ENCODE measurements at regions not wholly inside any gene's neighbourhood (a gene's known extent, or its start where the extent isn't known, plus 50 kb on each side); places are given as distances from the start of the nearest gene placed in this dataset.
"Not testable (repeated sequence)": the region's sequence is repeated elsewhere in the genome, so short reads cannot be mapped to it uniquely, and the experiment has no call there.

DNA sequence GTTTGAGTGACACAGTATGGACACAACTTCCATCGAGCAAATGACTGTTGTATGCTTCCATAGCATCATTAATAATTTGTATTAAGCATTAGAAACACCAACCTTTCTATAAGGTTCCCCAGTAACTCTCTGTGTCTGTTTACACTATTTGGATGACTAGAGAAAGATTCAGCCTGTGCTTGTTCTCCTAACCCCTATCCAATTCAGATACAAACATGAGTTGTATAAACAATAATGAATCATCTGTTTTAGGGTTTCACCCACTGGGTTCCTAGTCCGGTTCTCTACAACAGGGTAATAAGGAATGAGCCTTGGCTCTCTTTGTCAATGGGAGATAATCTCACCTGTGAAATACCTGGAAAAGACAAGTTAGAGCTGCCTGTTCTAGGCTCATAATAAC is 894.1 kb upstream of the PIK3C3 start:
- no peak for DNase-seq (ENCODE audit: low read depth)
- TF ChIP-seq, protein P1, sequence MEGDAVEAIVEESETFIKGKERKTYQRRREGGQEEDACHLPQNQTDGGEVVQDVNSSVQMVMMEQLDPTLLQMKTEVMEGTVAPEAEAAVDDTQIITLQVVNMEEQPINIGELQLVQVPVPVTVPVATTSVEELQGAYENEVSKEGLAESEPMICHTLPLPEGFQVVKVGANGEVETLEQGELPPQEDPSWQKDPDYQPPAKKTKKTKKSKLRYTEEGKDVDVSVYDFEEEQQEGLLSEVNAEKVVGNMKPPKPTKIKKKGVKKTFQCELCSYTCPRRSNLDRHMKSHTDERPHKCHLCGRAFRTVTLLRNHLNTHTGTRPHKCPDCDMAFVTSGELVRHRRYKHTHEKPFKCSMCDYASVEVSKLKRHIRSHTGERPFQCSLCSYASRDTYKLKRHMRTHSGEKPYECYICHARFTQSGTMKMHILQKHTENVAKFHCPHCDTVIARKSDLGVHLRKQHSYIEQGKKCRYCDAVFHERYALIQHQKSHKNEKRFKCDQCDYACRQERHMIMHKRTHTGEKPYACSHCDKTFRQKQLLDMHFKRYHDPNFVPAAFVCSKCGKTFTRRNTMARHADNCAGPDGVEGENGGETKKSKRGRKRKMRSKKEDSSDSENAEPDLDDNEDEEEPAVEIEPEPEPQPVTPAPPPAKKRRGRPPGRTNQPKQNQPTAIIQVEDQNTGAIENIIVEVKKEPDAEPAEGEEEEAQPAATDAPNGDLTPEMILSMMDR (conservative IDR thresholded peaks at IDR 0.05; ENCODE audit: control insufficient read depth, insufficient read depth, low read depth, low read length): no peak
- no peak overlapping the region for H3K4me3 ChIP-seq (ENCODE audit: control insufficient read depth, low read depth, low read length)

DNA sequence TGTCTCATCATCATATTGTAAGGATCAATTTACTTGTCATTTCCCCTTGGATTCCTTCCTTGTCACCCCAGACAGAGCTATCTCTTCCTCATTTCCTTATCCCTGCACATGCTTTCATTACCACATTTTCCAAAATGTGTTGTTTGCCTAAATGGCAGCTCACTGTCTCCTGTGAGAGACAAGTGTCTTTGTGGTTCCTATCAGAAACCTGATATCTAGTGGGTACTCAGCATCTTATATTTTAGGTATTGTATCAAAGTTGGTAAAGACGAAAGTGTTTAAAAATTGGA is 896.0 kb upstream of the PIK3C3 start:
- TF ChIP-seq, protein P1 (conservative IDR thresholded peaks at IDR 0.05; ENCODE audit: control insufficient read depth, insufficient read depth, low read depth, low read length): no peak
- H3K4me3 ChIP-seq (ENCODE audit: control insufficient read depth, low read depth, low read length): no peak overlapping the region
- DNase-seq (ENCODE audit: low read depth): no peak

DNA sequence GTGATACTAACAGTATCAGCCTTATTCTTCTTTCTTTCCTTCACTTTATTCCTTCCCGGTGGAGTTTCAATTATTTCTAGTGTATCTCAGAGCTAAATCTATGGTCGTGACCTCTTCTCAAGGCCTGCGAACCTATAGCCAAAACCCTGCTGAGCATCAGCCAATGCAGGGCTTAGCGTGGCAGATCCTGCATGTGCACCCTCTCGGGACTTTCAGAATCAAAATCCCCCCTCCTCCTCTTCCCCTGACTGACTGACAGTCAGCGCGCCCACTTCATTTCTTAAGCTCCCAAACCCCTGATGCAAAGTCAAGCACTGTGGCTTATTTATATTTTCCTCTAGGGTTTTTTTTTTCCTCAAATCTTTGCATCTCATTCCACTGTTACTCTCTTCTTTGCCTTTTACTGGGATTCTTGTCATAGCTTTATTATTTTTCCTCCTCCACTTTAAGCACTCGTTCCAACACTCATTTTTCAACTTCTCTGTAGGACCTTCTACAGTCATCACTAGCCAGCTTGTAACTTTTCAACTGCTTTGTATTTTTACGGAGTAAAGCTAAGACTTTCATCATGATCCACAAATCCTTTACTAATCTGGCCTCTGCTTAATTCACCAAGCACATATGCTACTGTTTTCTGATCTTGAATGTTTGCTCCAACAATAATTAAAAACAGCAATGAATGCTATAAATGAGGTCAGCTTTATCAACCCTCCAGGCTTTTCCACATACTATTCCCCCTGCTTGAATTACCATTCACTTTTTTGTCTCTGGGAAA is 896.5 kb upstream of the PIK3C3 start:
- TF ChIP-seq, protein P1 (conservative IDR thresholded peaks at IDR 0.05; ENCODE audit: control insufficient read depth, insufficient read depth, low read depth, low read length): no peak
- DNase-seq (ENCODE audit: low read depth): no peak
- H3K4me3 ChIP-seq (ENCODE audit: control insufficient read depth, low read depth, low read length): no peak overlapping the region

DNA sequence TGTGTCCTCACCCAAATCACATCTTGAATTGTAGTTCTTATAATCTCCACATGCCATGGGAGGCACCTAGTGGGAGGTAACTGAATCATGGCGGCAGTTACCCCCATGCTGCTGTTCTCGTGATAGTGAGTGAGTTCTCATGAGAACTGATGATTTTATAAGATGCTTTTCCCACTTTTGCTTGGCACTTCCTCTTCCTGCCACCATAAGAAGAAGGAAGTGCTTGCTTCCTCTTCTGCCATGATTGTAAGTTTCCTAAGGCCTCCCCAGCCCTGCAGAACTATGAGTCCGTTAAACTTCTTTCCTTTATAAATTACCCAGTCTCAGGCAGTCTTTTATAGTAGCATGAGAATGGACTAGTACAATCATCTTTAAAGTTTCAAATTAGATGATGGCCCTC is 902.4 kb upstream of the PIK3C3 start:
- no peak for DNase-seq (ENCODE audit: low read depth)
- H3K4me3 ChIP-seq (ENCODE audit: control insufficient read depth, low read depth, low read length): no peak overlapping the region
- TF ChIP-seq, protein P1 (conservative IDR thresholded peaks at IDR 0.05; ENCODE audit: control insufficient read depth, insufficient read depth, low read depth, low read length): no peak

DNA sequence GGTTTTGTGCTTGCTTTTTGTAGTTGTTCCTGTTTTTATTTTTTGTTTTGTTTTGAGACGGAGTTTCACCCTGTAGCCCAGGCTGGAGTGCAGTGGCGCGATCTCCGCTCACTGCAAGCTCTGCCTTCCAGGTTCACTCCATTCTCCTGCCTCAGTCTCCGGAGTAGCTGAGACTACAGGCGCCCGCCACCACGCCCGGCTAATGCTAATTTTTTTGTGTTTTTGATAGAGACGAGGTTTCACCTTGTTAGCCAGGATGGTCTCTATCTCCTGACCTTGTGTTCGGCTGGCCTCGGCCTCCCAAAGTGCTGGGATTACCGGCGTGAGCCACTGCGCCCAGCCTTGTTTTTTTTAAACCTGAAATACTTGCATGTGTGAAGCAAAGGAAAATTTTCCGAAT is 908.8 kb upstream of the PIK3C3 start:
- DNase-seq (ENCODE audit: low read depth); H3K4me3 ChIP-seq (ENCODE audit: control insufficient read depth, low read depth, low read length): not testable (repeated sequence)

DNA sequence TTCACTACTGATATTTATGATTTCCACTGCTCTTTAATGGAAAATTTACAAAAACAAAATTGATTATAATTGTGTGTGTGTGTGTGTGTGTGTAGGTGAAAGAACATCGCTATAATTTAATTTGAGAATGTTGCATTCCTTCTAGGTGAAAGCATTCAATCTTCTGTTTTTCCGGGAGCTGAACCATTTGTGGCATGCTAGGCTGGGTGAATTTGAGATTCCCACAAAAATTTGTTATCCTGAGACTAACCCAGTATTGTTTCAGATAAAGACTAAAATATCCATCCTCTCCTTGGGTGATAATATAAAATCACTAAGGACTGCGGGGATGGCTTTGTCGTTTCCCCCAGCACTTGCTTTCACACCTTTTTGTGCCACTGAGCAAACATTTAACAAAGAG is 911.2 kb upstream of the PIK3C3 start:
- TF ChIP-seq, protein P1 (conservative IDR thresholded peaks at IDR 0.05; ENCODE audit: control insufficient read depth, insufficient read depth, low read depth, low read length): no peak
- H3K4me3 ChIP-seq (ENCODE audit: control insufficient read depth, low read depth, low read length): no peak overlapping the region
- DNase-seq (ENCODE audit: low read depth): no peak

DNA sequence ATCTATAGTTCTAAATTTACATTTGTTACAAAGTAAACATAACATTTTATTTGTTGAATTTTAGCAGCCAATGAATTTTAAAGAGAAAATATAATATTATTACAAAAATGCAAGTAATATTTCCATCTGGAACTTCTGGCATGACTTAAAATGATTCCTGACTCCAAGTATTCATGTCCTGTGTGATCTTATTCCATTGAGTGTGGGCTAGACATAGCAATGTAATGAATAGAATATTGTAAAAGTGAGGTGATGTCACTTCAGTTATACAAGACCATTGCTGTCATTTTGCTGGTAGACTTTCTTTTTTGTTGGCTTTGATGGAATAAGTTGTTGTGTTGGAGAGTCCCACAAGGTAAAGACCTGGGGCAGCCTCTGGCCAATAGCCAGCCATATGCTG is 912.2 kb upstream of the PIK3C3 start:
- TF ChIP-seq, protein P1 (conservative IDR thresholded peaks at IDR 0.05; ENCODE audit: control insufficient read depth, insufficient read depth, low read depth, low read length): no peak
- DNase-seq (ENCODE audit: low read depth): no peak
- H3K4me3 ChIP-seq (ENCODE audit: control insufficient read depth, low read depth, low read length): no peak overlapping the region

All from fibroblast of mammary gland (primary cell).